ENCODE measurements at regions not wholly inside any gene's neighbourhood (a gene's known extent, or its start where the extent isn't known, plus 50 kb on each side); places are given as distances from the start of the nearest gene placed in this dataset.

DNA sequence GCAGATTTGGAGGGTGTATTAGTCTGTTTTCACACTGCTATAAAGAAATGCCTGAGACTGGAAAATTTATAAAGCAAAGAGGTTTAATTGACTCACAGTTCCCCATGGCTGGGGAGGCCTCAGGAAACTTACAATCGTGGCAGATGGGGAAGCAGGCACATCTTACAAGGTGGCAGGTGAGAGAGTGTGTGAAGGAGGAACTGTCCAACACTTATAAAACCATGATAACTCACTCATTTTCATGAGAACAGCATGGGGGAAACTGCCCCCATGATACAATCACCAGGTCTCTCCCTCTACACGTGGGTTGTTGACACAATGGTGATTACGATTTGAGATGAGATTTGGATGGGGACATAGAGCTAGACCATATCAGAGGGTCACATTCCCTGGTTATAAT, 195.6 kb downstream of the RGS9 start:
- H3K27ac ChIP-seq (ENCODE audit: low read depth, low read length): peak overlapping the region; percentile 3
- no peaks in the 10 kb centered on the region for H3K79me2 ChIP-seq (ENCODE audit: insufficient read depth, low read length)
- no peak overlapping the region for H2AFZ ChIP-seq (ENCODE audit: low read depth, low read length)
- FAIRE-seq: no peak
- no peaks in the 10 kb centered on the region for H3K36me3 ChIP-seq (ENCODE audit: insufficient read depth, low read length)
- no peaks in the 10 kb centered on the region for H4K20me1 ChIP-seq (ENCODE audit: insufficient read depth, low read length)
- Mint-ChIP-seq H3K27ac (ENCODE audit: unreplicated experiment) (peak overlapping the region; percentile 61), H3K27me3 (ENCODE audit: low read depth, unreplicated experiment) (no peaks in the 10 kb centered on the region), H3K36me3 (ENCODE audit: low read depth, unreplicated experiment) (peaks cover 4% of the 10 kb centered on the region), H3K4me1 (ENCODE audit: low read depth, unreplicated experiment) (peaks cover 6% of the 10 kb centered on the region), H3K4me3 (ENCODE audit: unreplicated experiment) (no peak overlapping the region), H3K9me3 (ENCODE audit: unreplicated experiment) (peaks cover 7% of the 10 kb centered on the region)
- no peak for TF ChIP-seq EZH2 (IDR thresholded peaks at IDR 0.05; ENCODE audit: insufficient read depth, low read length)
- TF ChIP-seq, protein P1, sequence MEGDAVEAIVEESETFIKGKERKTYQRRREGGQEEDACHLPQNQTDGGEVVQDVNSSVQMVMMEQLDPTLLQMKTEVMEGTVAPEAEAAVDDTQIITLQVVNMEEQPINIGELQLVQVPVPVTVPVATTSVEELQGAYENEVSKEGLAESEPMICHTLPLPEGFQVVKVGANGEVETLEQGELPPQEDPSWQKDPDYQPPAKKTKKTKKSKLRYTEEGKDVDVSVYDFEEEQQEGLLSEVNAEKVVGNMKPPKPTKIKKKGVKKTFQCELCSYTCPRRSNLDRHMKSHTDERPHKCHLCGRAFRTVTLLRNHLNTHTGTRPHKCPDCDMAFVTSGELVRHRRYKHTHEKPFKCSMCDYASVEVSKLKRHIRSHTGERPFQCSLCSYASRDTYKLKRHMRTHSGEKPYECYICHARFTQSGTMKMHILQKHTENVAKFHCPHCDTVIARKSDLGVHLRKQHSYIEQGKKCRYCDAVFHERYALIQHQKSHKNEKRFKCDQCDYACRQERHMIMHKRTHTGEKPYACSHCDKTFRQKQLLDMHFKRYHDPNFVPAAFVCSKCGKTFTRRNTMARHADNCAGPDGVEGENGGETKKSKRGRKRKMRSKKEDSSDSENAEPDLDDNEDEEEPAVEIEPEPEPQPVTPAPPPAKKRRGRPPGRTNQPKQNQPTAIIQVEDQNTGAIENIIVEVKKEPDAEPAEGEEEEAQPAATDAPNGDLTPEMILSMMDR (IDR thresholded peaks at IDR 0.05; ENCODE audit: insufficient read depth, low read depth, low read length): no peak
- no peaks in the 10 kb centered on the region for H3K9me3 ChIP-seq (ENCODE audit: insufficient read depth, low read depth, low read length)
- no peak overlapping the region for H3K9ac ChIP-seq (ENCODE audit: low read length)
- peak overlapping the region; percentile 36 for H3K4me2 ChIP-seq (ENCODE audit: low read length)
- DNase-seq (ENCODE audit: low read depth): no peak
- no peaks in the 10 kb centered on the region for H3K27me3 ChIP-seq (ENCODE audit: insufficient read depth, low read length)
- no peak overlapping the region for H3K4me3 ChIP-seq (ENCODE audit: insufficient read depth, low read depth, low read length)
- peaks cover 5% of the 10 kb centered on the region for H3K4me1 ChIP-seq (ENCODE audit: insufficient read depth, low read length)

DNA sequence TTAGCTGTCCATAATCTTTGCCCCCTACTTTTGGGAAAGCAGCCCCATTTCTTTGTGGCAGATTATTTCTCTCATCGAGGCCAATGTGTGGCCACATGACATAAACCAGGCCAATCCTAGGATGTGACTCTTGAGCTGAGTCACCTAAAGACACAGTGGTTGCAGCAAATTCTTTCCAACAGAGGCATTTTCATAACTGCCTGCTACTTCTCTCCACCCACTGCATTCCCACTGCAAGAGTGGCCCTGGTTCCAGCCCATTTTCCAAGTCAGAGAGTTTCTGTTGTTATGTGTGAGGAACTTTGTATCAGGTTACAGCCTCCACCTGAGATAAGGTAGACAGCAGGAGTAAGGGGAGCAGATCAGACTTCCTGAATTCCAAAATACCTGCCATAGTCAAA, 195.2 kb downstream of the RGS9 start:
- H3K36me3 Mint-ChIP-seq (ENCODE audit: low read depth, unreplicated experiment): peaks cover 4% of the 10 kb centered on the region
- no peaks in the 10 kb centered on the region for H3K27me3 ChIP-seq (ENCODE audit: insufficient read depth, low read length)
- H4K20me1 ChIP-seq (ENCODE audit: insufficient read depth, low read length): no peaks in the 10 kb centered on the region
- no peaks in the 10 kb centered on the region for H3K79me2 ChIP-seq (ENCODE audit: insufficient read depth, low read length)
- TF ChIP-seq EZH2 (IDR thresholded peaks at IDR 0.05; ENCODE audit: insufficient read depth, low read length): no peak
- TF ChIP-seq, protein P1 (IDR thresholded peaks at IDR 0.05; ENCODE audit: insufficient read depth, low read depth, low read length): no peak
- no peak overlapping the region for H3K4me3 ChIP-seq (ENCODE audit: insufficient read depth, low read depth, low read length)
- peak overlapping the region; percentile 36 for H3K4me2 ChIP-seq (ENCODE audit: low read length)
- peak; percentile 60 for FAIRE-seq
- H3K27ac Mint-ChIP-seq (ENCODE audit: unreplicated experiment): peak overlapping the region; percentile 61
- peaks cover 4% of the 10 kb centered on the region for H3K9me3 Mint-ChIP-seq (ENCODE audit: unreplicated experiment)
- peak; percentile 79 for DNase-seq (ENCODE audit: low read depth)
- H3K4me1 ChIP-seq (ENCODE audit: insufficient read depth, low read length): peaks cover 5% of the 10 kb centered on the region
- H3K36me3 ChIP-seq (ENCODE audit: insufficient read depth, low read length): no peaks in the 10 kb centered on the region
- H3K9ac ChIP-seq (ENCODE audit: low read length): no peak overlapping the region
- no peaks in the 10 kb centered on the region for H3K27me3 Mint-ChIP-seq (ENCODE audit: low read depth, unreplicated experiment)
- peak overlapping the region; percentile 26 for H3K27ac ChIP-seq (ENCODE audit: low read depth, low read length)
- peaks cover 6% of the 10 kb centered on the region for H3K4me1 Mint-ChIP-seq (ENCODE audit: low read depth, unreplicated experiment)
- no peaks in the 10 kb centered on the region for H3K9me3 ChIP-seq (ENCODE audit: insufficient read depth, low read depth, low read length)
- no peak overlapping the region for H2AFZ ChIP-seq (ENCODE audit: low read depth, low read length)
- no peak overlapping the region for H3K4me3 Mint-ChIP-seq (ENCODE audit: unreplicated experiment)

DNA sequence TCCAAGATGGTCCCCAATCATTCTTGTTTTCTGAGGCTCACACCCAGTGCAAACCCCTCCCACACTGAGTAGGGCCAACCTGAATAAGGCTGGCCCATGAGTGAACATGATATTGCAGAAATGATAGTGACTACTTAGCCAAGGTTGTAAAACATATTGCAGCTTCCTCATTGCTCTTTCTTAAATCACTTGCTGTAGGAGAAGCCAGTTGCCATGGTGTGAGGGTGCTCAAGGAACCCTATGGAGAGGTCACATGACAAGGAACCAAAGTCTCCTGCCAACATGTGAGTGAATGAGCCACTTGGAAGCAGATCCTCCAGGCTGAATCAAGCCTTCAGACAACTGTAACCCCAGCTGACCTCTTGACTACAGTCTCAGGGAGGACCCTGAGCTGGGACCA, 191.4 kb downstream of the RGS9 start:
- no peaks in the 10 kb centered on the region for H4K20me1 ChIP-seq (ENCODE audit: insufficient read depth, low read length)
- Mint-ChIP-seq H3K27me3 (ENCODE audit: low read depth, unreplicated experiment) (peaks cover 20% of the 10 kb centered on the region), H3K4me3 (ENCODE audit: unreplicated experiment) (no peak overlapping the region), H3K9me3 (ENCODE audit: unreplicated experiment) (peaks cover 1% of the 10 kb centered on the region), H3K4me1 (ENCODE audit: low read depth, unreplicated experiment) (peaks cover 6% of the 10 kb centered on the region), H3K27ac (ENCODE audit: unreplicated experiment) (no peak overlapping the region), H3K36me3 (ENCODE audit: low read depth, unreplicated experiment) (peaks cover 4% of the 10 kb centered on the region)
- no peaks in the 10 kb centered on the region for H3K36me3 ChIP-seq (ENCODE audit: insufficient read depth, low read length)
- no peak overlapping the region for H3K4me3 ChIP-seq (ENCODE audit: insufficient read depth, low read depth, low read length)
- no peak overlapping the region for H3K27ac ChIP-seq (ENCODE audit: low read depth, low read length)
- TF ChIP-seq, protein P1 (IDR thresholded peaks at IDR 0.05; ENCODE audit: insufficient read depth, low read depth, low read length): no peak
- TF ChIP-seq EZH2 (IDR thresholded peaks at IDR 0.05; ENCODE audit: insufficient read depth, low read length): no peak
- no peak overlapping the region for H2AFZ ChIP-seq (ENCODE audit: low read depth, low read length)
- H3K27me3 ChIP-seq (ENCODE audit: insufficient read depth, low read length): peaks cover 4% of the 10 kb centered on the region
- FAIRE-seq (no peak), DNase-seq (ENCODE audit: low read depth) (no peak)
- H3K9ac ChIP-seq (ENCODE audit: low read length): no peak overlapping the region
- H3K9me3 ChIP-seq (ENCODE audit: insufficient read depth, low read depth, low read length): no peaks in the 10 kb centered on the region
- no peak overlapping the region for H3K4me2 ChIP-seq (ENCODE audit: low read length)
- no peaks in the 10 kb centered on the region for H3K79me2 ChIP-seq (ENCODE audit: insufficient read depth, low read length)
- H3K4me1 ChIP-seq (ENCODE audit: insufficient read depth, low read length): peaks cover 5% of the 10 kb centered on the region

All from astrocyte (in vitro differentiated cells and primary cell).